ENCODE measurements at regions not wholly inside any gene's neighbourhood (a gene's known extent, or its start where the extent isn't known, plus 50 kb on each side); places are given as distances from the start of the nearest gene placed in this dataset.
"Not testable (repeated sequence)": the region's sequence is repeated elsewhere in the genome, so short reads cannot be mapped to it uniquely, and the experiment has no call there.

- no peak for DNase-seq
Observed at GRCh38 chr6:140463312-140463710, 1088.9 kb upstream of the CITED2 start.

GRCh38 chr6:140462453-140463311, 1088.2 kb upstream of the CITED2 start:
- no peak for DNase-seq

- no peak for DNase-seq
Observed at GRCh38 chr6:140462076-140462452, 1087.6 kb upstream of the CITED2 start.

GRCh38 chr6:140460267-140460666, 1085.8 kb upstream of the CITED2 start:
- DNase-seq: no peak

- DNase-seq: no peak
Observed at GRCh38 chr6:140459209-140459608, 1084.8 kb upstream of the CITED2 start.

GRCh38 chr6:140446241-140446640, 1071.8 kb upstream of the CITED2 start:
- DNase-seq: no peak

- no peak for DNase-seq
Observed at GRCh38 chr6:140445474-140446004, 1071.1 kb upstream of the CITED2 start.

GRCh38 chr6:140443112-140443511, 1068.7 kb upstream of the CITED2 start:
- not testable (repeated sequence) for DNase-seq

GRCh38 chr6:140441256-140441655, 1066.8 kb upstream of the CITED2 start:
- no peak for DNase-seq

- no peak for DNase-seq
Observed at GRCh38 chr6:140440223-140440835, 1065.9 kb upstream of the CITED2 start.

GRCh38 chr6:140438346-140438735, 1063.9 kb upstream of the CITED2 start:
- DNase-seq: no peak

- no peak for DNase-seq
Observed at GRCh38 chr6:140437619-140438345, 1063.3 kb upstream of the CITED2 start.

- no peak for DNase-seq
Observed at GRCh38 chr6:140436023-140436811, 1061.8 kb upstream of the CITED2 start.

GRCh38 chr6:140434761-140435160, 1060.3 kb upstream of the CITED2 start:
- no peak for DNase-seq

- no peak for DNase-seq
Observed at GRCh38 chr6:140433072-140433471, 1058.6 kb upstream of the CITED2 start.

GRCh38 chr6:140427842-140428241, 1053.4 kb upstream of the CITED2 start:
- no peak for DNase-seq

GRCh38 chr6:140414966-140415620, 1040.6 kb upstream of the CITED2 start:
- no peak for DNase-seq

- DNase-seq: no peak
Observed at GRCh38 chr6:140403020-140403419, 1028.6 kb upstream of the CITED2 start.

GRCh38 chr6:140401761-140402160, 1027.3 kb upstream of the CITED2 start:
- DNase-seq: no peak

GRCh38 chr6:140398076-140398475, 1023.6 kb upstream of the CITED2 start:
- no peak for DNase-seq

GRCh38 chr6:140397106-140397505, 1022.7 kb upstream of the CITED2 start:
- no peak for DNase-seq
